Adipocyte (in vitro differentiated cells): ENCODE measurements at regions not wholly inside any gene's neighbourhood (a gene's known extent, or its start where the extent isn't known, plus 50 kb on each side); places are given as distances from the start of the nearest gene placed in this dataset.

Experiments
- DNase-seq: peaks from one replicate; pipeline ENCODE4 v3.0.0-alpha.2; 2015; ENCODE audit warnings: low read depth
- H3K27me3 ChIP-seq: replicated peaks from 2 replicates; pipeline ENCODE4 v1.7.0; 2013; ENCODE audit warnings: mild to moderate bottlenecking, low read length, moderate library complexity; ENCODE audit not compliant: control insufficient read depth, insufficient read depth
- H3K36me3 ChIP-seq: 2 replicates; pipeline ENCODE4 v1.7.0; 2013; ENCODE audit warnings: low read length, mild to moderate bottlenecking, moderate library complexity; ENCODE audit not compliant: control insufficient read depth, insufficient read depth, severe bottlenecking
- H3K4me1 ChIP-seq: 2 replicates; pipeline ENCODE4 v1.7.0; 2013; ENCODE audit warnings: mild to moderate bottlenecking, low read length, moderate library complexity; ENCODE audit not compliant: control insufficient read depth, insufficient read depth
- H3K4me3 ChIP-seq: 2 replicates; pipeline ENCODE4 v1.7.0; 2013; ENCODE audit warnings: mild to moderate bottlenecking, low read length, moderate library complexity
- H3K9ac ChIP-seq: 2 replicates; pipeline ENCODE4 v1.7.0; 2013; ENCODE audit warnings: mild to moderate bottlenecking, low read length, moderate library complexity
- H3K9me3 ChIP-seq: 2 replicates; pipeline ENCODE4 v1.7.0; 2013; ENCODE audit warnings: mild to moderate bottlenecking, low read length, moderate library complexity; ENCODE audit not compliant: control insufficient read depth

DNA sequence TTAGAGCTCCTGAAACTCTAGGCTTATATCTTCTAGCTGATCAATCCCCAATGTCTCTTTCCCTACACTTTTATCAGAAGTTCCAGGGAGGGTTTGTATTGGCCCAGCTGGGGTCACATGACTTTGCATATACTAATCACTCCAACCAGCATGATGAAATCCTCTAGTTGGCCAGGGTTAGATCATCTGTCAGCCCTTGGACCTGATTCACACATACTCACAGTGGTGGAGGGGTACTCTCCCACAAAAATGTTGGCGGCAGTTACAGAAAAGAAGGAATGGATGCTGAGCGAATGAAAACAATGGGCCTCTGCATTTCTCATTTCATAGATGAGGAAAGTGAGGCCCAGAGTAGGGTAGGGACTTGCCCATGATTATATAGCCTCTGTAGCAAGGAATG lies 151.1 kb downstream of the PJA1 start:
- H3K4me3 ChIP-seq, result no peak overlapping the region
- no peaks in the 10 kb centered on the region for H3K36me3 ChIP-seq
- peak; percentile 22 for DNase-seq
- peaks cover 11% of the 10 kb centered on the region for H3K27me3 ChIP-seq
- H3K9ac ChIP-seq, result no peak overlapping the region
- H3K9me3 ChIP-seq, result peaks cover 29% of the 10 kb centered on the region
- H3K4me1 ChIP-seq, result peaks cover 17% of the 10 kb centered on the region

- Histone ChIP-seq H3K4me1 (peaks cover 4% of the 10 kb centered on the region), H3K9ac (no peak overlapping the region), H3K36me3 (no peaks in the 10 kb centered on the region), H3K9me3 (peaks cover 52% of the 10 kb centered on the region), H3K4me3 (no peak overlapping the region), H3K27me3 (peaks cover 11% of the 10 kb centered on the region)
- no peak for DNase-seq
These were observed 154.9 kb downstream of the PJA1 start for GRCh38 chrX:69010339-69010738.

DNA sequence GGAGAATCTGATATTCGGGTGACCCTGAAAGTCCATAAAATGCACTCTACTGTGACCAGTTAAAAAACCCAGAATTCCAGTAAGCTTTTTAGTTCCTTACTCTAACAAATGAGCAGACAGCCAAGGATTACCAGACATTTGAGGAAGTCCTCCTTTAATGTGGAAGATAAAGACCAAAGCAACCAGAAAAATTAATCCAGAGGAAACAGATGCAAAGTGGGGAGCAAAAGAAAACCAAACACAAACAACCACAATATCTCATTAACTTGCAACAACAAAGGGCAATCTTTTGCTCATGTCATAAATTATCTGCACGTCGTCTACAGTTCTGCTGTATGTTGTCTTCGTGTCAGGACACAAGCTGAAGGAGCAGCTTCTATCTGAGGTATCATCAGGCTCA lies 164.4 kb downstream of the PJA1 start:
- Histone ChIP-seq H3K36me3 (no peaks in the 10 kb centered on the region), H3K9me3 (peaks cover 10% of the 10 kb centered on the region), H3K4me3 (no peak overlapping the region), H3K9ac (no peak overlapping the region), H3K4me1 (peaks cover 16% of the 10 kb centered on the region), H3K27me3 (peaks cover 29% of the 10 kb centered on the region)
- DNase-seq, result no peak

DNA sequence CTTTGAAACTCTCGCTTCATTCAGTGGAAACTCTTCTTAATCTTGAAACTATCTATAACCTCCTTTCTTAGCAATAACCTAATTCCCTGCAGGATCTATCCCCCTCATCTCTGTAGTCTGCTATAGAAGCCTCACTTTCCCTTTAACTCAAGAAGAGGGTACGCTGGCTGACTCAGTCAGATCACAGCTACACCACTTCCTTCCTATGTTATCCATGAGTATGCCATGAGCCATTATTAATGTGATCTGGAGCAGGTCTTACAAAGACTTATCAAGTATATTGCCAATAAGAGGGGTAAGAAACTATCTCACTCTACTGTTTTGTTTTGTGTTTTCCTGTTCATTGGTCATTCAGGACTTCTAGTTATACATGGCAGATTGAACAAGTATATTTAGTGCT lies 165.3 kb downstream of the PJA1 start:
- Histone ChIP-seq H3K9me3 (peaks cover 6% of the 10 kb centered on the region), H3K9ac (no peak overlapping the region), H3K4me1 (peaks cover 25% of the 10 kb centered on the region), H3K27me3 (peaks cover 26% of the 10 kb centered on the region), H3K4me3 (no peak overlapping the region), H3K36me3 (no peaks in the 10 kb centered on the region)
- DNase-seq, result no peak

GRCh38 chrX:68999356-68999755 lies 165.9 kb downstream of the PJA1 start:
- no peak for DNase-seq
- H3K9me3 ChIP-seq, result peaks cover 6% of the 10 kb centered on the region
- H3K4me3 ChIP-seq, result no peak overlapping the region
- no peaks in the 10 kb centered on the region for H3K36me3 ChIP-seq
- peaks cover 25% of the 10 kb centered on the region for H3K4me1 ChIP-seq
- no peak overlapping the region for H3K9ac ChIP-seq
- peaks cover 24% of the 10 kb centered on the region for H3K27me3 ChIP-seq

DNA sequence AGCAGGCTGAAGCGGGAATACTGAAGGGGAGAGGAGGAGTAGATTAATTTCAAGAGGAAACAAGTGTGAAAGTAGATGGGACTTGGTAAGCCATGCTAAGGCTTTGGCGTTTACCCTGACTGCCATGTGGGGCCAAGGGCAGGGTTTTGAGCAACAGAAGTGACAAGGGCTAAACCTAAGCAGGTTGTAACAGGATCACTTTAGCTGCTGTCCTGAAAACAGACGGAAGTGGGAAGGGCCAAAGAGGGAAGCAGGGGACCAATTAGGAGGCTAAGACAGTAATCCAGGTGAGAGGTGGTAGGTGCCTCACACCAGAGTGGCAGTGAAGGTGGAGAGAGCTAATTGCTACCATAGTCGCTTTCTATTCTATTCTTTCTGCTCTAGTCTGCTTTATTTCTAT lies 166.5 kb downstream of the PJA1 start:
- no peak overlapping the region for H3K9ac ChIP-seq
- H3K4me1 ChIP-seq, result peaks cover 25% of the 10 kb centered on the region
- no peak overlapping the region for H3K4me3 ChIP-seq
- no peaks in the 10 kb centered on the region for H3K36me3 ChIP-seq
- H3K9me3 ChIP-seq, result peaks cover 6% of the 10 kb centered on the region
- no peak for DNase-seq
- peaks cover 25% of the 10 kb centered on the region for H3K27me3 ChIP-seq

GRCh38 chrX:68997911-68998310 lies 167.3 kb downstream of the PJA1 start:
- peak; percentile 47 for DNase-seq
- Histone ChIP-seq H3K36me3 (no peaks in the 10 kb centered on the region), H3K27me3 (peaks cover 28% of the 10 kb centered on the region), H3K9ac (no peak overlapping the region), H3K9me3 (peaks cover 6% of the 10 kb centered on the region), H3K4me3 (no peak overlapping the region), H3K4me1 (peaks cover 25% of the 10 kb centered on the region)

DNA sequence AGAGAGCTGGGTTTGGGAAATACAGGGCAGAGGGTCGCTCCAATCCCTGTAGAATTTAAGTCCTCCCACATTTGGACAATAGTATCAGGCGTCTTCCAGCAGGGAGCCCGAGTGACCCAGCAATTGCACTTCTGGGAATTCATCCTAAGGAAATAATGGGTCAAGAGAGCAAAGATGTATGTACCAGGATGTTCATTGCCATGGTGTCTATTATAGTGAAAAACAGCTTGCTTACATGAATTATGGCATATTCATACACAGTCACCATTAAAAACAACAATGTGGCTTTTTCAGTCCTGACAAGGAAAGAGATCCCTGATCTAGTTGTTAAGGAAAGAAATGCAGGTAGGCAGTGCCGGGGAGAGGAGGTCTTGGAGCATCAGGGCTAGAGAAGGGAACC lies 167.7 kb downstream of the PJA1 start:
- DNase-seq, result no peak
- Histone ChIP-seq H3K9ac (no peak overlapping the region), H3K36me3 (no peaks in the 10 kb centered on the region), H3K9me3 (peaks cover 3% of the 10 kb centered on the region), H3K4me1 (peaks cover 25% of the 10 kb centered on the region), H3K4me3 (no peak overlapping the region), H3K27me3 (peaks cover 27% of the 10 kb centered on the region)

DNA sequence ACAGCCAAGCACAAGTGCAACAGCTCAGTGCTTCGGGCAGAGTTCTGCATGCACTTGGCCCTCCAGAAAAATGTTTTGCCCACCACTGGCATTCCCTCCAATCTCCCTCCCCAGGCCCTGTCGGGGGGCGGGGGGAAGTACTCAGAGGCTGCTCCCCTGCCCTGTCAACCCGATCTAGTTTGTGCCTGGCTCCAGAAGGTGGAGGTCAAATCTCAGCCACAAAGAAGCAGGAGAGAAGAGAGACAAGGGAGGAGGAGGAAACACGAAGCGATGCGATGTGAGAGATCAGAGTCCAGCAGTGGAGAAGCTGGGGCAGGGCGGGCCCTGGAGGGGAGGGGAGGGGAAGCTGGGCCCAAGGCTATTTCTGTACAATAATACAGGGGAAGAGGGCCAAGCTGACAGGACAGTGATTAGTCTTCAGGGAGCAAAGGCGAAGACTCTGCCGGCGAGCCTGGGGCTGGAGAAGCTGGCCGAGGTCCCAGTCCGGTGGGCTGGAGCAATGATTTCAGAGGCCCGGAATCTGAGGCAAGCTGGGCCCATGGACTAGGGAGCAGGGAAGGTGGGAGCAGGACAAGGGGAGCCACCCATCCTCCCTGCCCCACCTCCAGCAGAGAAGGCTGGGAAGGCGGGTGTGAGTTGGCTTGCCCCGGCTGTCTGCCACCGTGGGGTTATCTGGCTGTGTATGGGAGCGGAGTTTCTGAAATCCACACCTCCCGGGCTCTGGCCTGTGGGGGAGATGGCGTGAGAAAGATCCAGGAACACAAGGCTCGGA lies 167.1 kb downstream of the EFNB1 start:
- H3K9ac ChIP-seq, result peak overlapping the region; percentile 28
- no peak for DNase-seq
- H3K4me1 ChIP-seq, result peaks cover 25% of the 10 kb centered on the region
- H3K9me3 ChIP-seq, result no peaks in the 10 kb centered on the region
- H3K27me3 ChIP-seq, result peaks cover 26% of the 10 kb centered on the region
- H3K4me3 ChIP-seq, result peak overlapping the region; percentile 5
- H3K36me3 ChIP-seq, result no peaks in the 10 kb centered on the region

GRCh38 chrX:68995386-68995779 lies 166.6 kb downstream of the EFNB1 start:
- peak overlapping the region; percentile 28 for H3K9ac ChIP-seq
- peaks cover 28% of the 10 kb centered on the region for H3K4me1 ChIP-seq
- no peak overlapping the region for H3K4me3 ChIP-seq
- H3K36me3 ChIP-seq, result no peaks in the 10 kb centered on the region
- peaks cover 26% of the 10 kb centered on the region for H3K27me3 ChIP-seq
- H3K9me3 ChIP-seq, result no peaks in the 10 kb centered on the region
- no peak for DNase-seq

DNA sequence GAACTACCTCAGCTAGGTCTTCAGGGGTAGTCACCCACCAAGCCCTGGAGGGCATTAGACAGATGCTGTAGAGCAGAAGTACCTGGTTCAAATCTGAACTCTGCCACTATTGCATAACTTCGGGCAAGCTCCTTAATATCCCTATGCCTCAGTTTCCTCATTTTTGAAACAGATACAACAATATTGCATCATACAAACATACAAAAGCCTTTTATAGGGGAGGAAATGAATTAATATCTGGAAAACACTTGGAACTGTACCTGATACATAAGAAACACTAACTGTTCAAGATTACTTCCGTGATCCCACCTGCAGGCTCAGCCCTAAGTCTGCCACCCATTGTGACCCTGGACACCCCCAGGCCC lies 166.1 kb downstream of the EFNB1 start:
- Histone ChIP-seq H3K4me3 (no peak overlapping the region), H3K4me1 (peaks cover 28% of the 10 kb centered on the region)

More for the DNA sequence above, 166.1 kb downstream of the EFNB1 start:
- DNase-seq, result no peak
- no peaks in the 10 kb centered on the region for H3K9me3 ChIP-seq
- no peaks in the 10 kb centered on the region for H3K36me3 ChIP-seq
- H3K9ac ChIP-seq, result no peak overlapping the region
- H3K27me3 ChIP-seq, result peaks cover 25% of the 10 kb centered on the region
